Mesothelial cell of epicardium (in vitro differentiated cells): ENCODE measurements at regions not wholly inside any gene's neighbourhood (a gene's known extent, or its start where the extent isn't known, plus 50 kb on each side); places are given as distances from the start of the nearest gene placed in this dataset.

ENCODE experiments used
- DNase-seq, 2 experiments: peaks; one replicate each; pipeline ENCODE4 v3.0.0; 2021; ENCODE audit warnings: low spot score in 2 of 2; ENCODE audit not compliant: unreplicated experiment in 2 of 2
- H3K27ac Mint-ChIP-seq: 2 replicates; pipeline ENCODE4 v1.8.0; 2021; ENCODE audit warnings: mixed read lengths
- H3K27me3 Mint-ChIP-seq: 2 replicates; pipeline ENCODE4 v1.8.0; 2021; ENCODE audit warnings: low read depth, mixed read lengths
- H3K36me3 Mint-ChIP-seq: 2 replicates; pipeline ENCODE4 v1.8.0; 2021; ENCODE audit warnings: mixed read lengths
- H3K4me1 Mint-ChIP-seq: 2 replicates; pipeline ENCODE4 v1.8.0; 2021; ENCODE audit warnings: mixed read lengths
- H3K4me3 Mint-ChIP-seq: 2 replicates; pipeline ENCODE4 v1.8.0; 2021; ENCODE audit warnings: mild to moderate bottlenecking, moderate library complexity, mixed read lengths
- H3K9me3 Mint-ChIP-seq: 2 replicates; pipeline ENCODE4 v1.8.0; 2021; ENCODE audit warnings: mixed read lengths
- TF ChIP-seq, protein P1 (sequence below): fragments of 200-600 bp; sonication (generic); IDR thresholded peaks from one replicate; pipeline ENCODE4 v1.5.0; 2021; ENCODE audit warnings: antibody characterized with exemption; ENCODE audit not compliant: unreplicated experiment

DNA sequence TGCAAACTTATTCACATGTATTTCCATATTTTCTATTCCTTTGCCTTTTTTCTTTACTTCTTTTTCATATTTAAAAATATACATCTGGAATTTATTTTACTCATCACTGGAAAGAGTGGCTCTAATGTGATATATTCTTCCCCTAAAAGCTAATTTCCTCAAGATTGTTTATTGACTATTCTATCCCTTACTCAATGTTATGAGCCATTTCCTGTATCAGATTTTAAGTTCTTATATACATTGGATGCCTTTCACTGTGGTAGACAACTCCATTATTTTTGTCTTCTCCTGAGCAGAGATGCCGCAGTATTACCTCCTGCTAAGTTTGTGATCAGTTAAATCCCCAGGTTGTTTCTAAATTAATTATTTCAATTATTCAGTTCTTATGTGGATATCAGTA, 418.4 kb upstream of the JAG1 start:
- no peaks in the 10 kb centered on the region for H3K4me1 Mint-ChIP-seq

DNA sequence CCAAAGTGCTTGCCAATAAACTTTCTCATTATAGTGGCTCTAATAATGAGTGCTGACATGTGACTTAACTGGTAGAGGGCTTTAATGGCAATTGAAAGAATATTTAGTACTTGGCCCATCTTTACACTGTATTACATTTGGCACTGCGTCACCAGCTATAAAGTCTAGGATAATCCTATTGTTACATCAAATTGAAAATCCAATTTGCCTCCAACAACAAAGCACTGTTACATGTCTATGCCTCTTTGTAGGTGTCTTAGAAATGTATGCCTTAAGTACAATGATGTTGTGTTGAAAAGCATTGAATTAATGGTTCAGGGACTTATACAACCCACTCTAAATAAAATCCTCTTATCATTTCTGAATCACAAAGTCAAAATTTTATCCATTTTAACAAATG, 420.4 kb upstream of the JAG1 start:
- Mint-ChIP-seq H3K4me1 (no peaks in the 10 kb centered on the region), H3K27me3 (peaks cover 2% of the 10 kb centered on the region), H3K27ac (no peak overlapping the region), H3K36me3 (no peaks in the 10 kb centered on the region), H3K4me3 (no peak overlapping the region), H3K9me3 (no peaks in the 10 kb centered on the region)
- TF ChIP-seq, protein P1, sequence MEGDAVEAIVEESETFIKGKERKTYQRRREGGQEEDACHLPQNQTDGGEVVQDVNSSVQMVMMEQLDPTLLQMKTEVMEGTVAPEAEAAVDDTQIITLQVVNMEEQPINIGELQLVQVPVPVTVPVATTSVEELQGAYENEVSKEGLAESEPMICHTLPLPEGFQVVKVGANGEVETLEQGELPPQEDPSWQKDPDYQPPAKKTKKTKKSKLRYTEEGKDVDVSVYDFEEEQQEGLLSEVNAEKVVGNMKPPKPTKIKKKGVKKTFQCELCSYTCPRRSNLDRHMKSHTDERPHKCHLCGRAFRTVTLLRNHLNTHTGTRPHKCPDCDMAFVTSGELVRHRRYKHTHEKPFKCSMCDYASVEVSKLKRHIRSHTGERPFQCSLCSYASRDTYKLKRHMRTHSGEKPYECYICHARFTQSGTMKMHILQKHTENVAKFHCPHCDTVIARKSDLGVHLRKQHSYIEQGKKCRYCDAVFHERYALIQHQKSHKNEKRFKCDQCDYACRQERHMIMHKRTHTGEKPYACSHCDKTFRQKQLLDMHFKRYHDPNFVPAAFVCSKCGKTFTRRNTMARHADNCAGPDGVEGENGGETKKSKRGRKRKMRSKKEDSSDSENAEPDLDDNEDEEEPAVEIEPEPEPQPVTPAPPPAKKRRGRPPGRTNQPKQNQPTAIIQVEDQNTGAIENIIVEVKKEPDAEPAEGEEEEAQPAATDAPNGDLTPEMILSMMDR, result no peak
- no peak for DNase-seq

More for the DNA sequence above, 418.4 kb upstream of the JAG1 start:
- Mint-ChIP-seq H3K36me3 (no peaks in the 10 kb centered on the region), H3K4me3 (no peak overlapping the region), H3K27me3 (peaks cover 2% of the 10 kb centered on the region), H3K9me3 (peaks cover 10% of the 10 kb centered on the region), H3K27ac (no peak overlapping the region)
- no peak for DNase-seq
- TF ChIP-seq, protein P1, result no peak

DNA sequence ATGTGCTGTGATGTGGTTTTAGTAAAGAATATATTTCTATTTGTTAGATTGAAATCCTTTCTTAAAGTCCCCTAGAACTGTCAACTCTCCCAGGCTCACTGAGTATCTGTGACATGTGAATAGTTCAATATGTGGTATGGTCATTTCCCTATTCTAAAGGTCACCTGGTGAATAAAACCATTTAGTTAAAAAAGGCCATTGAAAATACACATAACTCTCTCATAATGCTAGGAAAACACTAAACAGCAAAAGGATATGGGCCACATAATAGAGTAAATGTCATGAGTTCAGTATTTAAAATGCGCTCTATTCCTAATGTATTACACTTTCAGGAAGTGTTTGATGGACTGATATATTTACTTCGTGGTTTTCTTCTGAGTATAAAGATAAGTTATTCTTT, 420.9 kb upstream of the JAG1 start:
- Mint-ChIP-seq H3K27me3 (peaks cover 2% of the 10 kb centered on the region), H3K9me3 (no peaks in the 10 kb centered on the region), H3K27ac (no peak overlapping the region), H3K36me3 (no peaks in the 10 kb centered on the region), H3K4me1 (no peaks in the 10 kb centered on the region), H3K4me3 (no peak overlapping the region)
- TF ChIP-seq, protein P1, result no peak
- DNase-seq, result no peak

DNA sequence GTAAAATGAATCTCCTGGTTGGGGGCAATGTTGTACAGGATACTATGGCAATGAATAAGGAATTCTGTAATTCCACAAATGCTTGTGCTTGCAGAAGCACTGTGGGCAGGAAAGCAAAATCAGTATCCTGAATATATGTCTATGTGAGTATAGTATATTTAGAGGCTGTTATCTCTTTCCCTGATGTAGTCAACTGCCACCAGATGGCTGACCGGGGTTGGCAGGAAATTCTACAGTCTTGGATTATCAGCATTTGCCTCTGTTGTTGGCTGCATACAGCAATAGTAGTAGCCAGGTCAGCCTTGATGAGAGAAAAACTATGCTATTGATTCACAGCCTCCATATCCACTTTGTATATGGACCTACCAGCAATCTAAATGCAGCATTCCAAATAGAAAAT, 425.1 kb upstream of the JAG1 start:
- peaks cover 3% of the 10 kb centered on the region for H3K27me3 Mint-ChIP-seq
- no peak for DNase-seq
- no peak overlapping the region for H3K27ac Mint-ChIP-seq
- TF ChIP-seq, protein P1, result no peak
- H3K36me3 Mint-ChIP-seq, result no peaks in the 10 kb centered on the region
- H3K4me3 Mint-ChIP-seq, result no peak overlapping the region
- peaks cover 16% of the 10 kb centered on the region for H3K9me3 Mint-ChIP-seq
- H3K4me1 Mint-ChIP-seq, result no peaks in the 10 kb centered on the region

DNA sequence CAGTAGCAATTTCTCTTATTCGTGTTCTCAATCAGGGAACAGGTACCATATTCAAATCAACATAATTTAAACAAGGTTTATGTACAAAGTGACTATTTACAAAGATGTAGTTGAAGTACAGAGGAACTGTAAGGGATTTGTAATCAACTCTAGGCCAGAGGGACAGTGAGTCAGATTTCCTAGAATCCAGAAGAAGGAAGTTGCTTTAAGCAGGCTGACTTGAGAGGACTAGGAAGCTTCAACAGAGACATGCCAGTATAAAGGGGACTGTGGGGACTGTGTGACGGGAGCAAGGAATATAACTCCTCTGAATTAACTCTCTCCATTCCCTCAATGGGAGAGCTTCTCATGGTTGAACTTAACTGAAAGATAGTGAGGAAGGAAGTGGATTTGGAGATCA, 427.4 kb upstream of the JAG1 start:
- Mint-ChIP-seq H3K4me1 (no peaks in the 10 kb centered on the region), H3K27me3 (peaks cover 1% of the 10 kb centered on the region), H3K9me3 (peaks cover 18% of the 10 kb centered on the region), H3K4me3 (no peak overlapping the region), H3K36me3 (no peaks in the 10 kb centered on the region), H3K27ac (no peak overlapping the region)
- DNase-seq, result no peak
- TF ChIP-seq, protein P1, result no peak

DNA sequence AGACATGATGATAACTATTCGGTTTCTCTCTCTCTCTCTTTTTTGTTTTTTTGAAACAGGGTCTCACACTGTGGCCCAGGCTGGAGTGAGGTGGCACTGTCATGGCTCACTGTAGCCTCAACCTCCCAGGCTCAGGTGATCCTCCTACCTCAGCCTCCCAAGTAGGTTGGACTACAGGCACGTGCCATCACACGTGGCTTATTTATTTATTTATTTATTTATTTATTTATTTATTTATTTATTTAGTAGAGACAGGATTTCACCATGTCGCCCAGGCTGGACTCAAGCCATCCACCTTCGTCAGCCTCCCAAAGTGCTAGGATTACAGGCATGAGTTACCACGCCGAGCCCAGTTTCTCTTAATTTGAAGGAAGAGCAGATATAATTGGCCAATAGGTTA, 427.9 kb upstream of the JAG1 start:
- no peak for DNase-seq
- Mint-ChIP-seq H3K27me3 (peaks cover 1% of the 10 kb centered on the region), H3K27ac (no peak overlapping the region), H3K4me3 (no peak overlapping the region), H3K9me3 (peaks cover 18% of the 10 kb centered on the region), H3K36me3 (no peaks in the 10 kb centered on the region), H3K4me1 (no peaks in the 10 kb centered on the region)
- TF ChIP-seq, protein P1, result no peak
